ENCODE measurements at regions not wholly inside any gene's neighbourhood (a gene's known extent, or its start where the extent isn't known, plus 50 kb on each side); places are given as distances from the start of the nearest gene placed in this dataset.

GRCh38 chr3:86254480-86254879, 736.5 kb downstream of the VGLL3 start:
- TF ChIP-seq CTCF (IDR thresholded peaks at IDR 0.05): no peak
- no peak for TF ChIP-seq POLR2A (IDR thresholded peaks at IDR 0.05)

All from heart left ventricle (tissue), 13 donors.